Mammary epithelial cell (primary cell): ENCODE measurements at regions not wholly inside any gene's neighbourhood (a gene's known extent, or its start where the extent isn't known, plus 50 kb on each side); places are given as distances from the start of the nearest gene placed in this dataset.

Source experiments
- EZH2 ChIP-seq: IDR thresholded peaks from 2 replicates; pipeline ENCODE4 v1.6.1; 2012; ENCODE audit warnings: low read length, inconsistent platforms, borderline replicate concordance
- TF ChIP-seq, protein P1 (sequence below), 2 donors: IDR thresholded peaks in 1 of 2; conservative IDR thresholded peaks in 1 of 2; 2 replicates each; pipeline ENCODE4 v1.5.1; 2011 to 2012; ENCODE audit warnings: inconsistent platforms in 2 of 2, low read length in 2 of 2, mild to moderate bottlenecking in 2 of 2, control low read depth in 1 of 2, low read depth in 1 of 2; ENCODE audit not compliant: insufficient read depth in 1 of 2; ENCODE audit errors: extremely low read depth in 1 of 2

DNA sequence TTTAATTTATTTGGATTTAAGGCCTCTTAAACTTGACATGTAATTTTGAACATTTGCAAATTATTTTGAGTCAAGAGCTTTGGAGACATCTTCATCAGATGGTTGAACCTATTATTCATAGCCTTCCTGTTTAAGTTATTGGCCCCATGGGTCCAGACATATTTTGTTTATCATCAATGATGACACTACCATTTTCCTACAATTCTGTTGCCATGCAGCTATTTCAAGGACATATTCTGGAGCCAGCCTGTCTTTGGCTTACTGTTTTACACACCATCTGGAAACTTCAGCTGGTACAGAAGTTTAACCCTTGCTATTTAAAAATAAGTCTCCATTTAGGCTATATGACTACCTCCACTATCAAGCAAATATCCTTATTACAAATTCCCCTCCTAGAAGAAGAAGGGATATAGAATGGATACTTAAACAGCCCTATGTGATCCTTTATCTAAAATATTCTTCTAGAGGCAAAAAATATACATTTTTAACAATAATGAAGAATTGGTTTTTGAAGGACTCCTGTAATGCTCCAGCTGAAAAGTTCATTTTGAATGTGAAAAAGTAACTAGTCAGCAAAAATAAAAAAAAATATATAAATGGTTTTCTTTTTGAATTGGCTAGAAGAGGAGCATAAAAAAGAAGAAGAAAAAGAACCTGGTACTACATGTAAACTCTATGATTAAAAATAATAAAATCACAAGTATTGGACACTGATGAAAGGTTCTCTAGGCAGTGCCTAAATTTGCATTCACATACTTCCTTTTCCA, 544.0 kb upstream of the HS3ST5 start:
- TF ChIP-seq, protein P1, sequence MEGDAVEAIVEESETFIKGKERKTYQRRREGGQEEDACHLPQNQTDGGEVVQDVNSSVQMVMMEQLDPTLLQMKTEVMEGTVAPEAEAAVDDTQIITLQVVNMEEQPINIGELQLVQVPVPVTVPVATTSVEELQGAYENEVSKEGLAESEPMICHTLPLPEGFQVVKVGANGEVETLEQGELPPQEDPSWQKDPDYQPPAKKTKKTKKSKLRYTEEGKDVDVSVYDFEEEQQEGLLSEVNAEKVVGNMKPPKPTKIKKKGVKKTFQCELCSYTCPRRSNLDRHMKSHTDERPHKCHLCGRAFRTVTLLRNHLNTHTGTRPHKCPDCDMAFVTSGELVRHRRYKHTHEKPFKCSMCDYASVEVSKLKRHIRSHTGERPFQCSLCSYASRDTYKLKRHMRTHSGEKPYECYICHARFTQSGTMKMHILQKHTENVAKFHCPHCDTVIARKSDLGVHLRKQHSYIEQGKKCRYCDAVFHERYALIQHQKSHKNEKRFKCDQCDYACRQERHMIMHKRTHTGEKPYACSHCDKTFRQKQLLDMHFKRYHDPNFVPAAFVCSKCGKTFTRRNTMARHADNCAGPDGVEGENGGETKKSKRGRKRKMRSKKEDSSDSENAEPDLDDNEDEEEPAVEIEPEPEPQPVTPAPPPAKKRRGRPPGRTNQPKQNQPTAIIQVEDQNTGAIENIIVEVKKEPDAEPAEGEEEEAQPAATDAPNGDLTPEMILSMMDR (conservative IDR thresholded peaks at IDR 0.05 in 1 of 2, IDR thresholded peaks at IDR 0.05 in 1 of 2; ENCODE audit: extremely low read depth in 1 of 2, insufficient read depth in 1 of 2, low read depth in 1 of 2, low read length in 2 of 2): no peak
- TF ChIP-seq EZH2: no peak
